Activated CD4-positive, alpha-beta T cell treated with anti-CD3 and anti-CD28 coated beads, Interleukin-2, amount 10 ng/mL, durations not matched to agents 7 days and 5 days (primary cell): ENCODE measurements at regions not wholly inside any gene's neighbourhood (a gene's known extent, or its start where the extent isn't known, plus 50 kb on each side); places are given as distances from the start of the nearest gene placed in this dataset.
"Not testable (repeated sequence)": the region's sequence is repeated elsewhere in the genome, so short reads cannot be mapped to it uniquely, and the experiment has no call there.

Experiments
- CTCF ChIA-PET: fragments of 350-600 bp; sonication (Branson Sonifier 250); formaldehyde crosslinking; loops from one replicate; lab custom pipeline; 2021; ENCODE audit warnings: antibody characterized with exemption; lab: Charles Lee
- POLR2A ChIA-PET: fragments of 350-600 bp; sonication (Branson Sonifier 250); formaldehyde crosslinking; loops from one replicate; lab custom pipeline; 2021; ENCODE audit warnings: antibody characterized with exemption; lab: Charles Lee
- DNase-seq: peaks from one replicate; pipeline ENCODE4 v3.0.0-alpha.2; 2020
- H3K27ac Mint-ChIP-seq: one replicate; pipeline ENCODE4 v1.8.0; 2021; ENCODE audit warnings: mild to moderate bottlenecking, moderate library complexity, mixed read lengths
- H3K27me3 Mint-ChIP-seq: one replicate; pipeline ENCODE4 v1.8.0; 2021; ENCODE audit warnings: mixed read lengths
- H3K36me3 Mint-ChIP-seq: one replicate; pipeline ENCODE4 v1.8.0; 2021; ENCODE audit warnings: low read depth, mixed read lengths
- H3K4me1 Mint-ChIP-seq: one replicate; pipeline ENCODE4 v1.8.0; 2021; ENCODE audit warnings: mixed read lengths
- H3K4me3 Mint-ChIP-seq: one replicate; pipeline ENCODE4 v1.8.0; 2021; ENCODE audit warnings: mild to moderate bottlenecking, moderate library complexity, mixed read lengths
- H3K9me3 Mint-ChIP-seq: one replicate; pipeline ENCODE4 v1.8.0; 2021; ENCODE audit warnings: mixed read lengths

- no peak for DNase-seq
- Mint-ChIP-seq H3K27ac (no peak overlapping the region), H3K27me3 (no peaks in the 10 kb centered on the region), H3K4me1 (no peaks in the 10 kb centered on the region), H3K36me3 (no peaks in the 10 kb centered on the region), H3K4me3 (no peak overlapping the region), H3K9me3 (no peaks in the 10 kb centered on the region)
- CTCF ChIA-PET, result no interaction called here
- POLR2A ChIA-PET, result no interaction called here
Observed at GRCh38 chr2:144730711-144731110, 210.8 kb upstream of the ZEB2 start.

GRCh38 chr2:144724460-144724859, 204.5 kb upstream of the ZEB2 start:
- CTCF ChIA-PET, H3K4me1 Mint-ChIP-seq, DNase-seq, H3K9me3 Mint-ChIP-seq, H3K4me3 Mint-ChIP-seq, POLR2A ChIA-PET, H3K36me3 Mint-ChIP-seq, H3K27me3 Mint-ChIP-seq, H3K27ac Mint-ChIP-seq: not testable (repeated sequence)

- Mint-ChIP-seq H3K27me3 (no peaks in the 10 kb centered on the region), H3K4me3 (no peak overlapping the region), H3K36me3 (no peaks in the 10 kb centered on the region), H3K27ac (no peak overlapping the region), H3K9me3 (peaks cover 7% of the 10 kb centered on the region), H3K4me1 (no peaks in the 10 kb centered on the region)
- no peak for DNase-seq
- ChIA-PET POLR2A (no interaction called here), CTCF (no interaction called here)
Observed at GRCh38 chr2:144718376-144718775, 198.5 kb upstream of the ZEB2 start.

- Mint-ChIP-seq H3K27ac (no peak overlapping the region), H3K27me3 (no peaks in the 10 kb centered on the region), H3K4me1 (no peaks in the 10 kb centered on the region), H3K36me3 (no peaks in the 10 kb centered on the region), H3K4me3 (no peak overlapping the region), H3K9me3 (peaks cover 7% of the 10 kb centered on the region)
- ChIA-PET CTCF (no interaction called here), POLR2A (no interaction called here)
- DNase-seq, result no peak
Observed at GRCh38 chr2:144715992-144716391, 196.1 kb upstream of the ZEB2 start.

DNA sequence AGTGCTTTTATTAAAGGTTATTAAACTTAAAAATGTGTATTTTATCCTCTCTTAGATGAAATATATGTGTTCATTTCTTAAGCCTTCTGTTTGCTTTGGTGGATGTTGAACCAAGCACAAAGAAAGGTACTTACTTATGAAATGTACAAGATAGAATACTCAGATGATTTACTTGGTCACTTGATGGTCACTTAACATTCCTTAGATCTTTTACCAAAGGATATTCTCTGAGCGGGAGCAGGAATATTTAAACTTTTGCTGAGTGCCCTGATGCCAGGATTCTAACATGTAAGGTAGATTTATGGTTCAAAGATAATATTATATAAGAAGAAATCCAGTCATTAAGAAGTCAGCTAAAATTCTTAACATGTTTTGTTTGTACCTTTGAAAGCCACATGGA, 193.5 kb upstream of the ZEB2 start:
- no peaks in the 10 kb centered on the region for H3K4me1 Mint-ChIP-seq
- no peak overlapping the region for H3K4me3 Mint-ChIP-seq
- POLR2A ChIA-PET, result no interaction called here
- CTCF ChIA-PET, result no interaction called here
- H3K36me3 Mint-ChIP-seq, result no peaks in the 10 kb centered on the region
- DNase-seq, result no peak
- H3K27ac Mint-ChIP-seq, result no peak overlapping the region
- H3K9me3 Mint-ChIP-seq, result peaks cover 3% of the 10 kb centered on the region
- no peaks in the 10 kb centered on the region for H3K27me3 Mint-ChIP-seq

GRCh38 chr2:144712550-144712940, 192.6 kb upstream of the ZEB2 start:
- H3K4me1 Mint-ChIP-seq, result no peaks in the 10 kb centered on the region
- H3K27me3 Mint-ChIP-seq, result no peaks in the 10 kb centered on the region
- CTCF ChIA-PET, result no interaction called here
- no peak overlapping the region for H3K4me3 Mint-ChIP-seq
- DNase-seq, result no peak
- no peaks in the 10 kb centered on the region for H3K36me3 Mint-ChIP-seq
- POLR2A ChIA-PET, result no interaction called here
- no peaks in the 10 kb centered on the region for H3K9me3 Mint-ChIP-seq
- no peak overlapping the region for H3K27ac Mint-ChIP-seq

DNA sequence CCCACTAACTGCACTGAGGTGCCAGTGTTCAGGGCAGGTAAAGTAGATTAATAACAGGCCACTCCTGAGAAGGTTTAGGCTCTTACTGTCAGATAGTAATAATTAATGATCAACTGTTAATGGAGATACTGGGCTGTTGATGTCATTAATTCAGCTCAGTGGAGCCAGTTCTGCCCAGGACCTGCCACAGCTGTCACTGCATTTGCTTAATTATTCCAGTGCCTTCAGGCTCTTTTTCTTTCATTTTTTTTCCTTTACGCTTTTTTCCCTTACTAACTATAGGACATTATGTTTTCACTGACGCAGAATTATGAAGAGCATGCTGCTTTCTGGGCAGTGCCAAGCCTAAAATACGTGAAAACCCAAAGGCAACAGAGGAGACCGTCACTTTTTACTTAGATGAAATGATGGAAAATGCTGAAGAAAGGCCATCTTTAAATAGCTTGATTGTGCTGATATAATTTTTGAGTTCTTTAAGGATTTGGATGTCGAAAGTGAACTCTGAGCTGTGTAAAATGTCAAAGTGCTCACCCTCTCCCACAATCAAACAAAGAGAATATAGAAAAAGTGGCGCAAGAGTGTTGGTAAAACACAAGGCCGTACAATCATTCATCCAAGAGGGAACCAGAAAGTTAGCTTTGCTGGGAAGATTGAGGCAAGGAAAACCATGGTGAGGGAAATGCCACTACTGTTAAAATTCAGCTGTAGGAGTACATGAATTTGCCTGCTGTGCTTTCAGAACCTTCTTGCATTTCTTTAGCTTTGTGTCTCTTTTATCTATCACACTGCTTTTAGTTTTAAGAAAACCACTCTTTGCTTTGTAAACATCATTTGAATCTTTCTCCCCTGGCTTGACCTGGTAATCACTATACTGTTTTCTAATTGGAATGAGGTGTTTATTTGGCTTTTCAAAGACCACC, 192.0 kb upstream of the ZEB2 start:
- POLR2A ChIA-PET, result no interaction called here
- Mint-ChIP-seq H3K36me3 (no peaks in the 10 kb centered on the region), H3K27me3 (no peaks in the 10 kb centered on the region), H3K27ac (no peak overlapping the region), H3K9me3 (no peaks in the 10 kb centered on the region), H3K4me1 (no peaks in the 10 kb centered on the region), H3K4me3 (no peak overlapping the region)
- CTCF ChIA-PET, result no interaction called here
- DNase-seq, result no peak

GRCh38 chr2:144711084-144711483, 191.2 kb upstream of the ZEB2 start:
- Mint-ChIP-seq H3K27ac (no peak overlapping the region), H3K27me3 (peaks cover 2% of the 10 kb centered on the region), H3K36me3 (no peaks in the 10 kb centered on the region), H3K4me1 (no peaks in the 10 kb centered on the region), H3K9me3 (no peaks in the 10 kb centered on the region), H3K4me3 (no peak overlapping the region)
- CTCF ChIA-PET, result no interaction called here
- no peak for DNase-seq
- POLR2A ChIA-PET, result no interaction called here

GRCh38 chr2:144708626-144709025, 188.7 kb upstream of the ZEB2 start:
- ChIA-PET POLR2A (no interaction called here), CTCF (no interaction called here)
- Mint-ChIP-seq H3K4me3 (no peak overlapping the region), H3K36me3 (no peaks in the 10 kb centered on the region), H3K27ac (no peak overlapping the region), H3K9me3 (no peaks in the 10 kb centered on the region), H3K27me3 (peaks cover 2% of the 10 kb centered on the region), H3K4me1 (no peaks in the 10 kb centered on the region)
- DNase-seq, result no peak

DNA sequence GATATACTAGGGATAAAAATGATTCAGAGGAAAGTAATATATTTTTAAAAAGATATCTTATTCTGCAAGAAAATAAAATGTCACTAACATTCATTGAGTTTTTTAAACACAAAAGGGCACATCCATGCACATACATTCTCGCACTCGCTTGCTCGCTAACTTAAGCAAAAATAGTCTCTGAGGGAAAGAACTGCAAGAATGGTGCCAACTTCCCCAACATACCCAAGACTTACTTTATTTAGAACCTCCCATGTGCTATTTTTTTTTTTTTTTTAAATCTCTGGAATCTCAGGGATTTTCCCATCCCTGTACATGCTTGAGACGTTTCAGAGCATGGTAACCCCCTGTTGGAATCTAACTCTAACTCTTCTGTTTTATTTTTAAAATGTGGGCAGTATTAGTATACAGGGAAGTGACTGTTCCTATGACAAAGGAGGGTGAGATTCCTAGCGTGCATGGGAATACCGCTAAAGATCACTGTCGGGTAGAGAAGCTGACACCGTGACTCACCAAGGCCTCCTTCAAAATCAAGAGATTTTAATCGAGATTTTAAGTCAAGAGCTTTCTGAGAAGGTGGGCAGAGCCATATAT, 187.9 kb upstream of the ZEB2 start:
- Mint-ChIP-seq H3K27ac (no peak overlapping the region), H3K36me3 (no peaks in the 10 kb centered on the region), H3K4me3 (no peak overlapping the region), H3K9me3 (no peaks in the 10 kb centered on the region), H3K4me1 (no peaks in the 10 kb centered on the region), H3K27me3 (peaks cover 4% of the 10 kb centered on the region)
- no peak for DNase-seq
- CTCF ChIA-PET, result no interaction called here
- POLR2A ChIA-PET, result no interaction called here

DNA sequence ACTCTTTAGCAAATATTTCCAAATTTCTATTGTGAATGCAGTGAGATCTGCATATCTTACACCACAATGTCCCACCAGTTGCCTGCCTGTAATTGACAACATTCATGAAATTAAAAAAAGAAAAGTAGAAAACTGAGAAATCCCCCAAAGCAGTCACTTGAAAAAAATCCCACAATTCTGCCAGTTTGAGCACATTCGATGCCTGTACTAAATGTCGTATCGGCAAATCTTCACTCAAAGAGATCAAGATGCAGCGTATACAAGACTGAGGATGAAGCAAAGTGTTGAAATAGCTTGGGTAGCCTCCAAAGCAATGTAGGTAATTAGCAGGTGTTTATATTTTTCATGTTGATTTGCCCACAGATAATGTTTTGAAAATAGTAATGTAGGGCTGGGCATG, 186.7 kb upstream of the ZEB2 start:
- ChIA-PET CTCF (no interaction called here), POLR2A (no interaction called here)
- Mint-ChIP-seq H3K4me1 (no peaks in the 10 kb centered on the region), H3K4me3 (no peak overlapping the region), H3K36me3 (no peaks in the 10 kb centered on the region), H3K9me3 (no peaks in the 10 kb centered on the region), H3K27me3 (peaks cover 6% of the 10 kb centered on the region), H3K27ac (no peak overlapping the region)
- no peak for DNase-seq

DNA sequence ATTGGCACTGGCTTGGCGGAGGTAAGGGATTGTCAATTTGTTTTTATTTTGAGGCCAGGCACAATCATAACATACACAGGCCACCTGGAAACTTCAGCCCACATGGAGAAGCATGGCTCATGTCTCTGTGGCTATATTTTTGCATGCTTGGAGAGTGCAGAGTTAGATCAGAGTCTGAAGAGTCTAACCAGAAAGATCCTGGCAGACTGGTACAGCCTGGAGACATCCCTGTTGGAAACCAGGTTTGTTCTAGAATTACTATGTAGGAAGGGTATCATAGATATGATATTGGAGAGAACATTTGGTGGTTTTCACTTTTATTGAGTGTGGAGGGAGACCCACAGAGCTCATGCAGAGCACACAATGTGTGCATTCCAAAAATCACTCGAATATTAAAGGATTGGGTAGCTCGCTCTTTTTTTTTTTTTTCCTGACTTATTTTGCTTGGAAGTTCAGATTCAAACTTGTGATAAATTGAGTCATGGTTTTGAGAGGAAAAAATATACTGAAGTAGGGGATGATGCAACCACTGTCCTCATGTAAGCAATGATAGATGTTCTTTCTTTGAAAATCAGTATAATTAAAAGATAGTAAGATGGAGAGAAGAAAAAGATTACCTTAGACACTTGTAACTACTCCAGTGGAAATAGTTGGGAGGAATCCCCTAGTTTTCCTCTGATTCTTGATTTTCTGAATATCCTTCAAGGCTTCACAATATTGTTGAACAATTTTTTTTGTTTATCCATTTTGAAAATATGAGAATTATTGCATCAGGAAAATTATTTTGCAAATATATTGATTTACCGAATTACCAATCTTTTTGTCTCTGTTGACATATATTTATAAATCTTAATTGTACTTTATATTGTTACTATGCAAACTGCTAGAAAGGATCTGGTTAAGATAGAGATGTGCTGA, 185.7 kb upstream of the ZEB2 start:
- CTCF ChIA-PET, result no interaction called here
- no peak overlapping the region for H3K27ac Mint-ChIP-seq
- H3K27me3 Mint-ChIP-seq, result peaks cover 6% of the 10 kb centered on the region
- no peaks in the 10 kb centered on the region for H3K9me3 Mint-ChIP-seq
- no peaks in the 10 kb centered on the region for H3K4me1 Mint-ChIP-seq
- POLR2A ChIA-PET, result no interaction called here
- H3K36me3 Mint-ChIP-seq, result no peaks in the 10 kb centered on the region
- H3K4me3 Mint-ChIP-seq, result no peak overlapping the region
- DNase-seq, result no peak

GRCh38 chr2:144704709-144705095, 184.8 kb upstream of the ZEB2 start:
- Mint-ChIP-seq H3K4me3 (no peak overlapping the region), H3K36me3 (no peaks in the 10 kb centered on the region), H3K27me3 (peaks cover 7% of the 10 kb centered on the region), H3K27ac (no peak overlapping the region), H3K9me3 (no peaks in the 10 kb centered on the region), H3K4me1 (no peaks in the 10 kb centered on the region)
- CTCF ChIA-PET, result no interaction called here
- POLR2A ChIA-PET, result no interaction called here
- DNase-seq, result no peak
